ENCODE measurements at regions not wholly inside any gene's neighbourhood (a gene's known extent, or its start where the extent isn't known, plus 50 kb on each side); places are given as distances from the start of the nearest gene placed in this dataset.
A peak's percentile ranks its signal among the peaks of the same experiment; 100 is the strongest.

DNA sequence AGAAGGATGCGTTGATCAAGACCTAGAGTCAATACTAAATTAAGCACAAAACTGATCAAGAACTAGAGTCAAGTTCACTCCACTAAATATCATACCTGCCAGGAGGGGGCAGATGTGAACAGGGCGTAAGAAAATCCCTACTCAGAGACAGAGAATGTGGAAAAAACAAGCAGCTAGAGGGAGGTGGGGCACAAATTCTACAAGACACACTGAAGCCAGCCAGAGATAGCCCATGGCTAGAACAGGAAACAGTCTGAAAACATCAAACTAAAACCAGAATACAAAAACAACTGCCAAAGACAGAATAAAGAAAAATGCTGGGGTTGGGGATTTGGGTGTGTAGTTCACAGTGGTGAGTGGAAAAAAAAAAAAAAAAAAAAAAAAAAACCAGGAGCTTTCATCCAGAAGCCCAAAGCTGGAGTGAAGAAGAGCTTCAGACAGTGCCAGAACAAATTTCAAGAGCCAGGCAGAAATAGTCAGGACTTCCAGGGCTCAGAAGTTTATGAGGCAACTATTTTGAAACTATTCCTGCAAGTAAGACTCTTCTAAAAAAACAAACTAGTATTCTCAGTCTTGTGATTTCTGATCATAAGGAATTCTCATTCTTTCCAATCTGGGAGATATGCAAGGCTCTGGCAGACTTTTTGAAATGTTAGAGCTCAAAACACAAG, 118.3 kb downstream of the CCDC71L start:
- intact Hi-C loops (cut with DNase I), result loop anchor here (2.0 to 10.0 kb wide), 2 partner anchors 118 to 192 kb away; partner anchors contain the start of gene CCDC71L
- Histone ChIP-seq H3K36me3 (no peaks in the 10 kb centered on the region), H3K4me1 (peaks cover 18% of the 10 kb centered on the region), H3K27ac (peak overlapping the region; percentile 74), H3K27me3 (no peaks in the 10 kb centered on the region), H3K9me3 (no peaks in the 10 kb centered on the region), H3K4me3 (no peak overlapping the region)
- no peak for DNase-seq (ENCODE audit: extremely low spot score in 2 of 2)
- TF ChIP-seq POLR2AphosphoS5 (IDR thresholded peaks at IDR 0.05; ENCODE audit: insufficient read depth in 1 of 2, low read depth in 1 of 2) (peak; percentile 33 to 78), POLR2A (IDR thresholded peaks at IDR 0.05) (no peak)
- TF ChIP-seq, protein P1, sequence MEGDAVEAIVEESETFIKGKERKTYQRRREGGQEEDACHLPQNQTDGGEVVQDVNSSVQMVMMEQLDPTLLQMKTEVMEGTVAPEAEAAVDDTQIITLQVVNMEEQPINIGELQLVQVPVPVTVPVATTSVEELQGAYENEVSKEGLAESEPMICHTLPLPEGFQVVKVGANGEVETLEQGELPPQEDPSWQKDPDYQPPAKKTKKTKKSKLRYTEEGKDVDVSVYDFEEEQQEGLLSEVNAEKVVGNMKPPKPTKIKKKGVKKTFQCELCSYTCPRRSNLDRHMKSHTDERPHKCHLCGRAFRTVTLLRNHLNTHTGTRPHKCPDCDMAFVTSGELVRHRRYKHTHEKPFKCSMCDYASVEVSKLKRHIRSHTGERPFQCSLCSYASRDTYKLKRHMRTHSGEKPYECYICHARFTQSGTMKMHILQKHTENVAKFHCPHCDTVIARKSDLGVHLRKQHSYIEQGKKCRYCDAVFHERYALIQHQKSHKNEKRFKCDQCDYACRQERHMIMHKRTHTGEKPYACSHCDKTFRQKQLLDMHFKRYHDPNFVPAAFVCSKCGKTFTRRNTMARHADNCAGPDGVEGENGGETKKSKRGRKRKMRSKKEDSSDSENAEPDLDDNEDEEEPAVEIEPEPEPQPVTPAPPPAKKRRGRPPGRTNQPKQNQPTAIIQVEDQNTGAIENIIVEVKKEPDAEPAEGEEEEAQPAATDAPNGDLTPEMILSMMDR (IDR thresholded peaks at IDR 0.05), result peak; percentile 5 to 76 (median 32)

- intact Hi-C loops (cut with DNase I), result no loop called here
Measured at GRCh38 chr7:106538638-106539037, 122.3 kb downstream of the CCDC71L start.

DNA sequence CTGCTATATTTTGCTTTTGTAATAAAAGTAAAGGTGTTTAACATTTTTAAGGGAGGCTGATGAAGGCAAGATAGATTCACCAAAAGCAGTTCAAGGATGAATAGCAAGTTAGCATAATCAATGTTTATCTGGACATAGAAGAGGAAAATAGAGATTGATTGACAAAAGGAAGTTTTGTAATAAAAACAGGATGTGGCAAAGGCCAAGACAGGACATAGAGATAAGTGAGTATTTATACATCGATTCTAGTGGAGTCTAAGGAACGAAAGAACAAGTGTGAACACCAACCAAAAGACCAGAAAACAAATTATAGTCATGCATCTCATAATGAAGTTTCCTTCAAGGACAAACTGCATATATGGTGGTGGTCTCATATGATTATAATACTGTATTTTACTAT, 123.8 kb downstream of the CCDC71L start:
- intact Hi-C loops (cut with DNase I), result no loop called here
- Histone ChIP-seq H3K4me1 (peaks cover 11% of the 10 kb centered on the region), H3K36me3 (no peaks in the 10 kb centered on the region), H3K27ac (no peak overlapping the region), H3K4me3 (no peak overlapping the region), H3K9me3 (no peaks in the 10 kb centered on the region), H3K27me3 (no peaks in the 10 kb centered on the region)
- DNase-seq (ENCODE audit: extremely low spot score in 2 of 2), result no peak
- TF ChIP-seq POLR2AphosphoS5 (IDR thresholded peaks at IDR 0.05; ENCODE audit: insufficient read depth in 1 of 2, low read depth in 1 of 2) (no peak), POLR2A (IDR thresholded peaks at IDR 0.05) (no peak)
- TF ChIP-seq, protein P1 (IDR thresholded peaks at IDR 0.05), result no peak

More at GRCh38 chr7:106538638-106539037, 122.3 kb downstream of the CCDC71L start:
- Histone ChIP-seq H3K4me1 (peaks cover 26% of the 10 kb centered on the region), H3K4me3 (no peak overlapping the region), H3K9me3 (no peaks in the 10 kb centered on the region), H3K36me3 (no peaks in the 10 kb centered on the region), H3K27me3 (no peaks in the 10 kb centered on the region), H3K27ac (peak overlapping the region; percentile 12)
- no peak for TF ChIP-seq POLR2A (IDR thresholded peaks at IDR 0.05)
- TF ChIP-seq POLR2AphosphoS5 (IDR thresholded peaks at IDR 0.05; ENCODE audit: insufficient read depth in 1 of 2, low read depth in 1 of 2), result no peak
- TF ChIP-seq, protein P1 (IDR thresholded peaks at IDR 0.05), result no peak
- DNase-seq (ENCODE audit: extremely low spot score in 2 of 2), result no peak

DNA sequence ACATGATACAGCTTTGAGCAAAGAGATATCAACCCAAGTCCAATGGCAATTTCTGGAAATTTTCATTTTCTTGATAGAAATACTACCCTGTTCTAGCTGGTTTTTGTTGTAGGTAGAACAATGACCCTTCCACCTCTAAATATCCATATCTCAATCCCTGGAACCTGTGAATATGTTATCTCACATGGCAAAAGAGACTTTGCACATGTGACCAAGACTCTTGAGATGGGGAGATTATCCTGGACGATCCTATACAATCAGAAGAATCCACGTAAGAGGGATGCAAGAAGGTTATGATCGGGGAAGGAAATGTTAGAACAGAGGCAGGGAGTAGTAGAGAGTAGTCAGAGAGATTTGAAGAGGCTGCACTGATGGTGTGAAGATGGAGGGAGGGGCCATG, 124.9 kb downstream of the CCDC71L start:
- Histone ChIP-seq H3K36me3 (no peaks in the 10 kb centered on the region), H3K27ac (peak overlapping the region; percentile 10), H3K9me3 (no peaks in the 10 kb centered on the region), H3K4me3 (no peak overlapping the region), H3K4me1 (peaks cover 8% of the 10 kb centered on the region), H3K27me3 (no peaks in the 10 kb centered on the region)
- DNase-seq (ENCODE audit: extremely low spot score in 2 of 2), result no peak
- TF ChIP-seq POLR2AphosphoS5 (IDR thresholded peaks at IDR 0.05; ENCODE audit: insufficient read depth in 1 of 2, low read depth in 1 of 2), result no peak
- TF ChIP-seq, protein P1 (IDR thresholded peaks at IDR 0.05), result no peak
- TF ChIP-seq POLR2A (IDR thresholded peaks at IDR 0.05), result no peak
- intact Hi-C loops (cut with DNase I), result no loop called here

DNA sequence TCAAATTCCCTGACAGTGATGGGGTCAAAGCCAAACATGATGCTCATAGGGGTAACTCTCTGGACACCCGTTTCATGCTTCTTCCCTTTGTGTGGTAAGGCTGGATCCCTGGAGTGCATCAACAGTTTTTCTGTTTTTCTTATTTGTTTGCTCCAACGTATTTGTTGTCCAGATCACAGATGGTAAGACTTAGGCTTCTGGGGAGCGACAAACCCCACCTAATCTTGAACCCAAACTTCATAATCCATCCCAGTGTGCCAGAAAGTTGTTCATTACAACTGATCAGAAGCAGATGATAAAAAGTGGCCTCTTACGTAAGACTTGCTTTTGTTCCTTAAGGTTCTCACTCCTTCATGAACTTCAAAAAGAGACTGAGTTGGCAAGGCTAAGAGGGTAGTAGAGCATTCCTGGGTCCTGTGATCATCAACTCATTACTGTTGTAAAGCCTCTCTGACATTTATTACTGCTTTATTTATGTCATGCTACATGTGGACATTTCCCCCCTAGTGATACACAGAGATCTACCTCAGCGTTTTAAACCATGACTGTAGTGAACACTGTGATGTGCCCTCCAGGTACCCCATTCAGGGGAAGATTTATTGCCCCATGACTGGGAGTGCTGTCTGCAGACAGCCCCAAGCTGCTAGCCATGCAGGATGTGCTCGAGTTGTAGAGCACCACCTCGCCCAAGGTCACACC, 125.6 kb downstream of the CCDC71L start:
- H3K27me3 ChIP-seq, result no peaks in the 10 kb centered on the region
- H3K4me3 ChIP-seq, result no peak overlapping the region
- H3K9me3 ChIP-seq, result no peaks in the 10 kb centered on the region
- H3K4me1 ChIP-seq, result peaks cover 8% of the 10 kb centered on the region
- peak overlapping the region; percentile 60 for H3K27ac ChIP-seq
- no peaks in the 10 kb centered on the region for H3K36me3 ChIP-seq
- intact Hi-C loops (cut with DNase I), result no loop called here
- no peak for DNase-seq (ENCODE audit: extremely low spot score in 2 of 2)
- no peak for TF ChIP-seq POLR2A (IDR thresholded peaks at IDR 0.05)
- TF ChIP-seq, protein P1 (IDR thresholded peaks at IDR 0.05), result no peak
- TF ChIP-seq POLR2AphosphoS5 (IDR thresholded peaks at IDR 0.05; ENCODE audit: insufficient read depth in 1 of 2, low read depth in 1 of 2), result peak; percentile 27 to 67
